ENCODE measurements at regions not wholly inside any gene's neighbourhood (a gene's known extent, or its start where the extent isn't known, plus 50 kb on each side); places are given as distances from the start of the nearest gene placed in this dataset.

DNA sequence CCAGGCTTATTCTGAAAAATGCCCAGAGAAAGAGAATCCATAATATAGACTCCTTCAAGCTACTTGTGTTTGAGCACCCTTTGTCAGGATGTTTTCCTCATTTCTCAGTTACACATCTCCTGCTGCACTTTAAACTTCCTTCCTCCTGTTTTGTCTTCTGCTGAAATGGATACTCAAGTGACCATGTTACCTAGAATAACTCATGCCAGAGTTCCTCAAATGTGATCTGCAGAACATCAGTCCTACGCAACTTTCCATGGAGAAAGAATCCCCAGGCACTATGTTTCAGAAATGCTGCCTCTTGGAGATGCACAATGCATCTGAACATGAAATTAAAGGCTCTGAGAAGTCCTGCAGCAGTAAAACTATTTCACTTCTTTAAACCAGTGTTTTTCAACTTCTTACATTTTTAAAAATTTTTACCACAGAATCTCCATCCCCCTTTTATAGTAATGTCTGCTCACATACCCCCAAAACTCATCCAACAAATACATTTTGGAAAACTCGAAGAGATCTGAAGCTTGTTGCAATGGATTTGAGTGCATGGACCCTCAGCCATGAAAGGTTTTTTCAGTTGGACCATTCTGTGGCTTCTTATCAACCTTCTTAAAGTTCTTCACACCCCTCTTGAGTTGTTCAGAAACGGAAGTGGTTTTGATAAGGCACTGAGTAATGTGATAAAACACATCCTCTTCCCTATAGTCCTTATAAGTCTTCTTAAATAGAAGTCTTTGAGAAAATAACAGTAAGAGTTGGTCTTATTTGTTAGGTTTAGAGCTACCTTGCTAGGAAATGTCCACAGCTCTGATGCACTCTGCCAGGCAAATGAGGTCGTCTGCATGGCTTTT lies 84.5 kb upstream of the KCNA1 start:
- intact Hi-C loops (cut with micrococcal nuclease) = no loop called here
- Histone ChIP-seq H3K9ac (ENCODE audit: low read length) (no peak overlapping the region), H3K79me2 (ENCODE audit: insufficient read depth, low read length) (no peaks in the 10 kb centered on the region), H2AFZ (ENCODE audit: low read depth, low read length, poor library complexity, severe bottlenecking) (no peak overlapping the region), H4K20me1 (ENCODE audit: insufficient read depth) (no peaks in the 10 kb centered on the region), H3K4me2 (ENCODE audit: low read length) (no peak overlapping the region), H3K9me3 (ENCODE audit: control insufficient read depth in 1 of 2, insufficient read depth in 1 of 2, low read depth in 1 of 2, low read length in 2 of 2) (no peaks in the 10 kb centered on the region), H3K4me1 (ENCODE audit: control insufficient read depth in 1 of 2, insufficient read depth in 2 of 2, low read length in 2 of 2) (peaks cover 0 to 8% of the 10 kb centered on the region in 2 experiments; a peak in 1 of 4 replicates), H3K4me3 (replicated peaks in 1 of 2; ENCODE audit: low read depth in 1 of 2, low read length in 2 of 2) (no peak overlapping the region), H3K27me3 (ENCODE audit: insufficient read depth, low read length) (peaks cover 80% of the 10 kb centered on the region), H3K27ac (ENCODE audit: low read depth, low read length) (no peak overlapping the region), H3K9me2 (ENCODE audit: insufficient read depth) (no peaks in the 10 kb centered on the region), H3K36me3 (ENCODE audit: control insufficient read depth in 1 of 2, insufficient read depth in 2 of 2, low read length in 2 of 2) (no peaks in the 10 kb centered on the region)
- ChIA-PET RAD21 (ENCODE audit: low non-redundant PET in 1 of 2, low total read pairs in 2 of 2, uncharacterized antibody in 2 of 2, unreplicated experiment in 2 of 2) (no interaction called here), POLR2A (no interaction called here), CTCF (no interaction called here)
- ATAC-seq (no peak), DNase-seq (ENCODE audit: low read depth, low spot score) (no peak)
- no TSS peak for BruUV-seq (replicated peaks)
- TF ChIP-seq SIN3A (IDR thresholded peaks at IDR 0.05; ENCODE audit: low read depth) = no peak
- no peak for TF ChIP-seq EZH2phosphoT487 (IDR thresholded peaks at IDR 0.05; ENCODE audit: borderline replicate concordance)
- TF ChIP-seq RAD21 (IDR thresholded peaks at IDR 0.05; ENCODE audit: low read depth) = no peak
- TF ChIP-seq TCF7L2 (IDR thresholded peaks at IDR 0.05; ENCODE audit: borderline replicate concordance, extremely low read depth, insufficient read depth, insufficient read length) = no peak
- TF ChIP-seq, protein P1, sequence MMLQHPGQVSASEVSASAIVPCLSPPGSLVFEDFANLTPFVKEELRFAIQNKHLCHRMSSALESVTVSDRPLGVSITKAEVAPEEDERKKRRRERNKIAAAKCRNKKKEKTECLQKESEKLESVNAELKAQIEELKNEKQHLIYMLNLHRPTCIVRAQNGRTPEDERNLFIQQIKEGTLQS (IDR thresholded peaks at IDR 0.05) = no peak
- no peak for TF ChIP-seq FOSL1 (IDR thresholded peaks at IDR 0.05; ENCODE audit: low read depth)
- no peak for TF ChIP-seq SP1 (IDR thresholded peaks at IDR 0.05; ENCODE audit: low read depth)
- TF ChIP-seq, protein P2, sequence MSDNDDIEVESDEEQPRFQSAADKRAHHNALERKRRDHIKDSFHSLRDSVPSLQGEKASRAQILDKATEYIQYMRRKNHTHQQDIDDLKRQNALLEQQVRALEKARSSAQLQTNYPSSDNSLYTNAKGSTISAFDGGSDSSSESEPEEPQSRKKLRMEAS (IDR thresholded peaks at IDR 0.05) = no peak
- no peak for TF ChIP-seq YY1 (IDR thresholded peaks at IDR 0.05; ENCODE audit: extremely low read depth, insufficient replicate concordance, low read depth, low read length)
- TF ChIP-seq, protein P3, sequence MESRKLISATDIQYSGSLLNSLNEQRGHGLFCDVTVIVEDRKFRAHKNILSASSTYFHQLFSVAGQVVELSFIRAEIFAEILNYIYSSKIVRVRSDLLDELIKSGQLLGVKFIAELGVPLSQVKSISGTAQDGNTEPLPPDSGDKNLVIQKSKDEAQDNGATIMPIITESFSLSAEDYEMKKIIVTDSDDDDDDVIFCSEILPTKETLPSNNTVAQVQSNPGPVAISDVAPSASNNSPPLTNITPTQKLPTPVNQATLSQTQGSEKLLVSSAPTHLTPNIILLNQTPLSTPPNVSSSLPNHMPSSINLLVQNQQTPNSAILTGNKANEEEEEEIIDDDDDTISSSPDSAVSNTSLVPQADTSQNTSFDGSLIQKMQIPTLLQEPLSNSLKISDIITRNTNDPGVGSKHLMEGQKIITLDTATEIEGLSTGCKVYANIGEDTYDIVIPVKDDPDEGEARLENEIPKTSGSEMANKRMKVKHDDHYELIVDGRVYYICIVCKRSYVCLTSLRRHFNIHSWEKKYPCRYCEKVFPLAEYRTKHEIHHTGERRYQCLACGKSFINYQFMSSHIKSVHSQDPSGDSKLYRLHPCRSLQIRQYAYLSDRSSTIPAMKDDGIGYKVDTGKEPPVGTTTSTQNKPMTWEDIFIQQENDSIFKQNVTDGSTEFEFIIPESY (IDR thresholded peaks at IDR 0.05; ENCODE audit: extremely low read depth, insufficient replicate concordance, low read length) = no peak
- TF ChIP-seq POLR2AphosphoS5 (IDR thresholded peaks at IDR 0.05; ENCODE audit: low read depth, low read length) = no peak

Measured in HCT116 (cell line).